H54 (cell line): ENCODE measurements at regions not wholly inside any gene's neighbourhood (a gene's known extent, or its start where the extent isn't known, plus 50 kb on each side); places are given as distances from the start of the nearest gene placed in this dataset.

Source experiments
- DNase-seq: peaks from one replicate; pipeline ENCODE4 v3.0.0; 2011; ENCODE audit warnings: low spot score, mixed read lengths; ENCODE audit not compliant: insufficient read length
- FAIRE-seq: peaks from 3 replicates; lab custom pipeline; 2011; peaks lifted over from hg19 to GRCh38; lab: Jason Lieb, UNC
- POLR2A ChIP-seq: IDR thresholded peaks from 2 replicates; pipeline ENCODE4 v1.6.1; 2011; ENCODE audit warnings: low read depth, mild to moderate bottlenecking, low read length

- no peak for FAIRE-seq
- TF ChIP-seq POLR2A, result no peak
- DNase-seq, result no peak
Measured at GRCh38 chr5:135214897-135215616, 181.0 kb upstream of the PITX1 start.

GRCh38 chr5:135213466-135214239, 179.6 kb upstream of the PITX1 start:
- TF ChIP-seq POLR2A, result no peak
- FAIRE-seq, result no peak
- no peak for DNase-seq

GRCh38 chr5:135213027-135213386, 179.0 kb upstream of the PITX1 start:
- TF ChIP-seq POLR2A, result no peak
- FAIRE-seq (no peak), DNase-seq (no peak)

GRCh38 chr5:135212361-135213026, 178.5 kb upstream of the PITX1 start:
- no peak for TF ChIP-seq POLR2A
- DNase-seq (no peak), FAIRE-seq (no peak)

GRCh38 chr5:135211791-135212190, 177.8 kb upstream of the PITX1 start:
- FAIRE-seq, result no peak

GRCh38 chr5:135211083-135211790, 177.2 kb upstream of the PITX1 start:
- TF ChIP-seq POLR2A, result no peak
- FAIRE-seq (no peak), DNase-seq (no peak)

More at GRCh38 chr5:135211791-135212190, 177.8 kb upstream of the PITX1 start:
- DNase-seq, result no peak
- no peak for TF ChIP-seq POLR2A

- FAIRE-seq, result no peak
Measured at GRCh38 chr5:135210286-135211055, 176.4 kb upstream of the PITX1 start.

GRCh38 chr5:135208903-135209721, 175.1 kb upstream of the PITX1 start:
- FAIRE-seq (no peak), DNase-seq (peak; percentile 85)
- TF ChIP-seq POLR2A, result no peak

More at GRCh38 chr5:135210286-135211055, 176.4 kb upstream of the PITX1 start:
- no peak for TF ChIP-seq POLR2A
- no peak for DNase-seq

GRCh38 chr5:135208555-135208902, 174.5 kb upstream of the PITX1 start:
- no peak for FAIRE-seq
- no peak for DNase-seq
- no peak for TF ChIP-seq POLR2A

GRCh38 chr5:135207866-135208265, 173.8 kb upstream of the PITX1 start:
- TF ChIP-seq POLR2A, result no peak
- FAIRE-seq, result no peak
- no peak for DNase-seq

- no peak for DNase-seq
- no peak for TF ChIP-seq POLR2A
- FAIRE-seq, result no peak
Measured at GRCh38 chr5:135206862-135207261, 172.8 kb upstream of the PITX1 start.

- FAIRE-seq, result no peak
- TF ChIP-seq POLR2A, result no peak
- no peak for DNase-seq
Measured at GRCh38 chr5:135205632-135206349, 171.8 kb upstream of the PITX1 start.
